Retina (tissue), 1 donor: ENCODE measurements at regions not wholly inside any gene's neighbourhood (a gene's known extent, or its start where the extent isn't known, plus 50 kb on each side); places are given as distances from the start of the nearest gene placed in this dataset.

Source experiments
- DNase-seq: peaks from one replicate; pipeline ENCODE4 v3.0.0-alpha.2; 2016

DNA sequence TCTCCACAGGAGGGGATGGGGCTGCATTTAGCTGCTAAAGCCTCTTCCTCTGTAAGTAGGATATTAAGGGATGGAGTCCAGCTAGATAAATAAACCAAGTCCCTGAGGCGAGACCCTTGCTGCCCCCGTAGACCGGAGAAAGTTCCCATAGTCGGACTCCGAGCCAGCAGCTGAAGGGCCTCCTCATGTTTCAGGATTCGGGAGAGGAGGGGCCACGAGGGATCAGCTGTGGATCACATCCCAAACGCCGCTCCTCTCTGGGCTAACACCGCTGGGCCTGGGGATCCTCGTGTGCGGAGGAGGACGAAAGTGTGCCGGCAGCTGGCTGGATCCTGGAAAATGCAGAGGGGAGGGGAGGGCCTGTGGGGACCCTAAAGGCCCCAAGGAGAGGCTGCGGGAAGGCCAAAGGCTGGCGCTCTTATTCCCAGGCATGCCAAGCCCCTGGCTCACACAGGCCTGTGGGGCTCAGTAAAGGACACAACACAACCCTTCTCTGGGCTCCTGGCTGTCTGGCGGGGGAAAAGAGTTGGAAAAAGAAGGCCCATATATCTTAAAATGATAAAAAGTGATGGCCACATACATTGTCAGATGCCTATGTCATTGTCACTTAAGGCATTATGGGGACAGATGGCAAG, 82.5 kb upstream of the TMEM72 start:
- DNase-seq: no peak

DNA sequence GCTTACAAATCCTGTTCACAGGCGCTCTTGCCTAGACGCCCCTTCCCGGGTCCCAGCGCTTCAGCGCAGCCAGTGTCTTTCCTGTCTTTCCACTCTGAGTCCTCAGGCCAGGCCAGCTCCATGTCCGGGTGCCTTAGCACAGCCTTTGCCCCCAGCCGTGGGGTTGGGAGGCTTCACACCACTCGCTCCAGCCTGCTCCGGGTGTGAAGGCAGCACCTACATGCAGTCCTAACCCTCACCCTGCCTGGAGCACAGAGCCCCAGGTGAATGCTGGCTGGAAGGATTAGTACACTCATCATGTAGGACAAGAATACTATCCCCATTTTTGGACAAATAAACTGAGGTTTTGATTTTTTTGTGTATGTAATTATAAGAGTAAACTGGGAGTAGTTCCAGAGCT, 81.7 kb upstream of the TMEM72 start:
- no peak for DNase-seq

DNA sequence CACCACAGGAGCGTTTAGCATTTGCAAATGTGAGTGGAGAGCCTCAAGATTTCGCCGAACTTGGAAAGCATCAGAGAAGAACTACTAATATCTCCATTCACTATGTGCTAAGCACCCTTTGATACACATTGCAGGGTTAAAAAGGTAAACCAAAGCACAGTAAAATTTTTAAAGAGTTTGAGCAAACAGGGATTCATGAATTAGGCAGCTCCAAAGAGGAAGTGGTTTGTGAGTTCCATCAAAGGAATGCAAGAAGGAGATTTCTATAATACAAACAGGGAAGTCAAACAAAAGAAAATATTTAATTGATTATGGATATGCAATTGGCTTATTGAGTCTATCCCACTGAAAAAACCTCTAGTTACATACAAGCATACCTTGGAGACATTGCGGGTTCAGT, 81.1 kb upstream of the TMEM72 start:
- no peak for DNase-seq

DNA sequence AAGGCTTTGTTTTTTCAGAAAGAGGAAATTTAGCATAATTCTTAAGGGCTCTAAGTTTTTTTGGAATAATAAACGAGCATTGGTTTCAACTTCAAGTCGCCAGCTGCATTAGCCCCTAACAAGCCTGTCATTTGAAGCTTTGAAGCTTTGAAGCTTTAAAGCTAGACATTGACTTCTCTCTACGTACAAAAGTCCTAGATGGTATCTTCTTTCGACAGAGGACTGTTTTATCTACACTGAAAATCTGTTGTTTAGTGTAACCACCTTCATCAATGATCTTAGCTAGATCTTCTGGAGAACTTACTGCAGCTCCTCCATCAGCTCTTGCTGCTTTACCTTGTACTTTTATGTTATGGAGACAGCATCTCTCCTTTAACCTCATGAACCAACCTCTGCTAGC, 79.6 kb upstream of the TMEM72 start:
- DNase-seq: no peak

DNA sequence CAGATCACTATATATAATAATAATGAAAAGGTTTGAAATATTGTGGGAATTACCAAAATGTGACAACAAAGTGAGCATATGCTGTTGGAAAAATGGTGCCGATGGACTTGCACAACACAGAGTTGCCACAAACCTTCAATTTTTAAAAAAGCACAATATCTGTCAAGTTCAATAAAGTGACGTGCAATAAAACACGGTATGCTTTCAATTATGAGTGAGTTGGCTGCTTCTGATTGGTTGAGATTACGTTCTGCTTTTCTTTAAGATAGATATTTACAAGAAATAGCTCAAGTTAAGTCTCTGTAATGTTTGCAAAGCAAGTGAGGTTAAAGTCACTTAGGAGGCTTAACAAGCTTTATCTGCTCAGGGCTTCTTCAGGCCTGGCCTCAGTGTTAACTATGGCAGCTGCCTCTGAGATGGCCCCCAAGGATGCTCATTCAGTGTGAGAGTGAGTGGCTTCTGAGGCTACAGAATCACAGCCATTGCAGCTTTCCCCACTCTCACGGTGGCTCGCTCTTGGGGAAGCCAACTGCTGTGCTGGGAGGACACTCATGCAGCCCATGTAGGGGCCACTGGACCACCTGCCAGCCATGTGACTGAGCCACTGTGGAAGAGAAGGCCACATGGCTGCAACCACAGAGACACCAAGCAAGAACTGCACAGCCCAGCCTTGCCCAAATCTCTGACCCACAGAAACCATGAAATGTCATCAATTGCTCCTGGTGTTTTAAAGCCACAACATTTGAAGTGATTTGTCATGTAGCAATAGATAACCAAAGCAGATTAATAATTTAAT, 78.3 kb upstream of the TMEM72 start:
- no peak for DNase-seq

DNA sequence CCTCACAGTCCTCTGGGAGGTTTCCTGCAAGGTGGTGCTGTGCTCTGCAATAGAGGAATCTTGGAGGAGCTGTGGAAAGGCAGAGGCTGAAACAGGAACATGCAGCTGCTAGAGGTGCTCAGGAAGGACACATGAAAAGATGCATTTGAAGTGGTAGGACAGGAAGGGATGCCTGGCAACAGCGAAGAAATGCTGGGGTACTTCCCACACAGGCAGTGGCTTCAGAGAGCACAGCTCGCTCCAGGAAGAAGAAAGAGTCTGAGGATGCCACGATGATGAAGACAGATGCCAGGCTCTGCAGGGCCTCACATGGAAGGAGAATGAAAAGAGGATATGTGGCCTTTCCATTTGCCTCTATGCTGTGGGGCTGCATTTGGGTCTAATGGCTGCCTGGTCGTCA, 77.0 kb upstream of the TMEM72 start:
- DNase-seq: no peak

DNA sequence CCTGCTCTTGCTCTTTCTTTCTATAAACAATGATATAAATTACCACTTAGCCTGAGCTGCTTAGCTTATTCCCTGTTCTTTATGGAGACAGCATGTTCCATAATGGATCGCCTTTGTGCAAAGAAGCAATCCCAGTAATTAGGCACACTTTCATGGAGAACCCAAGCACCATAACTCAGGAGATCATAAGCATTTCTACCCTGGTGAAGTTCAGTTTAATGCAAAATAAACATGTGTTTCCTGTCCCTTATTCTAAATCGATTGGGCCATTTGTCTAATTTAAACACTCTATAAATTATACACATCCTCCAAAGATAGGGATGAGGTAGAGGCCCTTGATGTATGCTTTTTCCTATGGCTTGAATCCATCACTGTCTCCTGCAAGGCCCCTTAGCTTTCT, 75.8 kb upstream of the TMEM72 start:
- DNase-seq: no peak

DNA sequence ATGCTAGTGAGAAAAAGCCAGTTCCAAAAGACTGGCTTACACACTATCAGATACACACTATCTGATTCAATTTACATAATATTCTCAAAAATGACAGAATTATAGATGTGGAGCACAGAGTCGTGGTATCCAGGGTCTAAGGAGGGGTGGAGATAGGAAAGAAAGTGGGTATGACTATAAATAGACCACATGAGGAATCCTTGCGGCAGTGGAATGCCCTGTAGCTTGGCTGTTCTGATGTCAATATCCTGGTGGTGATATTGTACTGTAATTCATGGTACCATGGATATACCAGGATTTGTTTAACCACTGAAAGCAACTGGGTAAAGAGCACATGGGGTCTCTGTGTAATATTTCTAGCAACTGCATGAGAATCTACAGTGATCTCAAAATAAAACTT, 67.7 kb upstream of the TMEM72 start:
- no peak for DNase-seq

DNA sequence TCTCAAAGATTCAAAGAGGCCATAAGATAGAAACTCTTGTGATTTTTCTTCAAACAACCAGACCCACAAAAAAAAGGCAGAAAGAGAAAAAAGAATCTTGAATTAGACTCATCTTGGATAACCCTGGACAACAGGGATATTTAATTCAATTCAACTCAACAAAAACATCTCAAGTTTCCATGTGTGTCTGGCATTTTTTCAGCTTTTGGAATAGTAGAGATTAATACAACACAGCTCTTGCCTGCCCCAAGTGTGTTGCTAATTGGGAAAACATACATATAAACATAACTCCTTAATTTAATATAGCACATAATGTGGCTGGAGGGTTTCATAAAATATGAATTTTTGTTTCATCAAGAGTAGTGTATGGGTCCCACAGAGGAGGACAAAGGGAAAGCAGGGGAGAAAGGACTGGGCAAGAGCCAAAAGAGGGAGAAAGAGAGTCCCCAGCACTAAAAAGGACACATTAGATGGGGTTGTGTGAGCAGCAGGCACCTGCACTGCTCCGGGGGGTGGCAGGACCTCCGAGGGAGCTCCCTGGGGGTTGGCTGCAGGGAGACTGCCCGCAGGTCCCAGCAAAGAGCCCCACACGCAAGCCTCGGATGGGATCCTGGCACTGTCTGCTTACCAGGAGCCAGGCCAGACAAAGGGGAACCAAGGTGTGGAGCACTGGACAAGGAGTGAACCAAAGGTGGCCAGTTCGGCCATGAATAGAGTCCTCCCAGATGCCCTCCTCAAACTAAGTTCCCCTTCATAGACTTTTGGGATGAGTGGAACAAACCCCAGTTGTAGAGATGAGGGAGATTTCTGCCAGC, 65.6 kb upstream of the TMEM72 start:
- DNase-seq: no peak

DNA sequence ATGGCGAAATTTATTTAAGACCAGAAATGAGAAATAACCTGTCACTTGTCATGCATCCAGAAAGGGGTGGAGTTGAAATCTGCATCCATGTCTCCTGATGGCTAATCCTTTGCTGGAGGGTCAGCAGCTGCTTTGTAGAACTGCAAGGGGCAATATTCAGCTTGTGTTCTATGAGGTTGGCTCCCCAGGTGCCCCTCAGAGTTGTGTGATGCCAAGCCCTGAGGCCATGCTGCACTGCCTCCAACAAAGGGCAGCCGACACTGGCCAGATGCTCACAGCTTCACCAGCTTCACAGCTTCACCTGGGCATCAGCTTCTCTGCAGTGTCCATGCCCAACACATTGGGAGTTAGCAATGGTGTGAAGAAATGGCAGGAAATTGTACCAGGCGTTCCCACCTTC, 64.0 kb upstream of the TMEM72 start:
- no peak for DNase-seq

DNA sequence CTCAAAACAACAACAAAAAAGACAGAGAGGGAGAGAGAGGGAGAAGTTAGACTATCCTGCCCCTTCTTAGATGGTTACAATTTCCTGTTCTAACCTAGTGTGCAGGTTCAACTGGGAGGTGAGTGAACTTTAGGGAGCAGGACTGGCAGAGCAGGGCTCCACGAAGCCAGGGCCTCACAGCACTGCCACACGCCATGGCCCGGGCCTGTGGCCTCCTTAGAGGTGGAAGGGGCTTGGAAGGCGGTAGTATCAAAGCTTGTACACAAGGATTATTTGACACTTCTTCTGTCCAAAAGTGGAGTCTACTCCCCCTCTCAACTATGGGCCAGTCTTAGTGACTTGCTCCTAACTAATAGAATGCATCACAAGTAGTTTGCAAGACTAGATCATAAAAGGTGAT, 62.9 kb upstream of the TMEM72 start:
- DNase-seq: no peak

DNA sequence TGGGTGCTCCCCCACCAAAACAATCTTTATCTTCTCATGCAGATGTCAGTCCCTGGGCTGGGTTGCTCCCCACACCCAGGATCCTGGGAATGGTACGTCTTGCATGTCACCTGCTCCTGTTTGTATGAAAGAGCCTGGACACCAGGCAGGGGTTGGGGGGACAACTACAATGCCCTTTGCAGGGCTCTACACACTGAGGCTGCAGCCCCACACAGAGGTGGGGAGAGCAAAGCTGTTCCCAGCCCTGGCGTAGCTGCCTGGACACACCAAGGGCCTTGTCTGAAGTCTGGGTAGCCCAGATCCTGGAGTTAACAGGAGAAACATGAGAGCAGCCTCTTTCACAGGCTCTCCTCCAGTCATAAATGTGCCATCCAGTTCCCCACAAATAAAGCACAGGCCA, 61.2 kb upstream of the TMEM72 start:
- DNase-seq: no peak

DNA sequence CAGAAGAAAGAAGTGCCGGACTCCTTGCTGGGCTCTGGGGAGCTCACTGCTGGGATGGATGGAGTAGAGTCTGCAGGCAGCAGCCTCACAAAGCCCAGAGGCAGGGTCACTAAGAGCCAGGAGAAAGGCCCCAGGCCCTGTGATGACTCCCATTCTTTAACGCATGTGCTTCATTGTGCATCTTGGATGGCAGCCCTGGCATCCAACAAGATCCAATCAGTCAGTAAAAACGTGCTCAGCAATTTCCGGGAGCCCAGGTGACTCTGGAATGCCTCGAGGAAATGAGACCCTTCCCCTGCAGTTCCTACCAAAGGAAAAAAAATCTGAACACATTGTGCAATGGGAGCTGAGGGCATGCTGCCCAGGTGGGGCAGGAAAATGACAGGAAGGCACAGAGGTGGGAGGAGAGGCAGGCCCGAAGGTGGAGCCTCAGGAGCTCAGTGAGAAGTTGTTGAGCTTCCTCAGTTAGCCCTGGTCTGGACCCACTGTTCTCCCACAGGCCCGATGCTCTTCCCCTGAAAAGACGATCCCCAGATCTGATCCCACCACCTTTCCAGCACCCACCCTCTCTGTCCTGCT, 60.7 kb upstream of the TMEM72 start:
- no peak for DNase-seq

DNA sequence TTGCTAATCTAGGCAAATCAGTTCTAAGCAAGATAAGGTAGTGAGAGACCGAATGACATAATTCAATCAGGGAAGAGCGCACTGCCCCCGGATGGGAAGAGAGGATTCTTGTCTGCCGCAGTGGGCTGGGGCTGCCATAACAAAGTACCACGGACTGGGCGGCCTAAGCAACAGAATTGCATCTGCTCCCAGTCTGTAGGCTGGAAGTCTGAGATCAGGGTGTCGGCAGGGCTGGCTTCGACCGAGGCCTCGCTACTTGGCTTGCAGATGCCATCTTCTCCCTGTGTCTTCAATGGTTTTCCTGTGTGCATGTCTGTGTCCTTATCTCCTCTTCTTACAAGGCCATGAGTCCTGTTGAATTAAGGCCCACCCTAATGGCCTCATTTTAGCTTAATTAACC, 59.7 kb upstream of the TMEM72 start:
- no peak for DNase-seq

DNA sequence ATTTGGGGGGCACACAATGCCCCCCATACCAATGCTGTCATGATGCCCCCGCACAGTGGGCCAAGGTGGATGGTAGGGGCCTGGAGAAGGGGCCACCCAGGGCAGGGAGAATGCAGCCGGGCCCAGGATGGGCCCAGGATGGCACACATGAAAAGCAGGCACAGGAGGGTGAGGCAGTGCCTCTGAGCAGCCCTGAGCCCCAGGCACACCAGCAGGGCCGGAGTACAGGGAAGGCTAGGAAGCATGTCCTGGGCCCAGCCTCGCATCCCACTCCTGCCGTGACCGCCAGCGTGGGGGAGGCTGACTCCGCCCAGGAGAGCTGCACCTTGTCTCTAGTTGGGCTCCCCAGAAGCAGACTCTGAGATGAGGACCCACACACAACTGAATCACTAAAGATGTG, 59.3 kb upstream of the TMEM72 start:
- DNase-seq: no peak

DNA sequence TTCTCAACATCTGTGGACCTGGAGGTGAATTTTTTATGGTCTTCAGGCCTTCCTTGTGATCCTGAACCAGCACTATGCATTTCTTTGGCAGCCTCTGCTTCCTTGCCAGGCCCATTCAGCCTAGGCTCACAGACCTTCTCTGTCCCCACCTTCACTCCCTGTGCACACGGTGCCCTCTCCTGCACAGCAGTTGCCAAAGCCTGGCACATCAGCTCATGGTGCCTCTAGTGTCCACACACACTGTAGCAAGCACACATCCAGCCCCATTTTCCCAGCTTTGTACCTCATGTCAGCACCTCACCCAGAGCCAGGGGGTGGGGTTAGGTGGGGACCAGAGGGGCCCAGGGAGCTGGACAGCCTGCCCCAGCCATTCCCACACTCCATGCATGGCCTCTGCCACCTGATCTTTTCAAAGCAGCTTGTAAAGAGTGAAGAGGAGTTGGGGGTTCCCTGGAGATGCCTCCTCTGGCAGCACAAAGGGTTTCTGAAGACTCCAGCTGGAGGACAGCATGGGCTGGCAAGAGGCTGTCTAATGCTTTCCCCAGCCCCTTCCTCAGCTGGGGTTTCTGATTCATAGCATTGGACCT, 57.9 kb upstream of the TMEM72 start:
- no peak for DNase-seq

DNA sequence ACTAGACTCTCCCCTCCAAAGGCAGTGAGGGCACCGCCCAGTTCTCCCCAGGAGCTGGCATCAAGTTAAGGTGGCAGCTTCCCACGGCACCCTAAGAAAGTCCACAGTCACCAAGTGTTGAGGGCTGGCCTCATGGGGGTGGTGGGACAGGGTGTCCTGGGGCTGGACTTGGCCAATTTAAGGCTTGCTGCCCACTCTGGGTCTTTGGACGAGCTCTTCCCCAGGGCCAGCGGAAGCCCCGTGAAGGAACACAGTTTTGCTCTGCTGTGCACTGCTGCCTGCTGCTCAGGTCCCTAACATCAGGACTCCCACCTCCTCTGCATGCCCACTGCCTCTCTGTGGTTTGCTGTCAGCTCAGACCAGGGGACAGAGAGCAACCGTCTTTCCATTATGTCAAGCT, 57.3 kb upstream of the TMEM72 start:
- DNase-seq: no peak

DNA sequence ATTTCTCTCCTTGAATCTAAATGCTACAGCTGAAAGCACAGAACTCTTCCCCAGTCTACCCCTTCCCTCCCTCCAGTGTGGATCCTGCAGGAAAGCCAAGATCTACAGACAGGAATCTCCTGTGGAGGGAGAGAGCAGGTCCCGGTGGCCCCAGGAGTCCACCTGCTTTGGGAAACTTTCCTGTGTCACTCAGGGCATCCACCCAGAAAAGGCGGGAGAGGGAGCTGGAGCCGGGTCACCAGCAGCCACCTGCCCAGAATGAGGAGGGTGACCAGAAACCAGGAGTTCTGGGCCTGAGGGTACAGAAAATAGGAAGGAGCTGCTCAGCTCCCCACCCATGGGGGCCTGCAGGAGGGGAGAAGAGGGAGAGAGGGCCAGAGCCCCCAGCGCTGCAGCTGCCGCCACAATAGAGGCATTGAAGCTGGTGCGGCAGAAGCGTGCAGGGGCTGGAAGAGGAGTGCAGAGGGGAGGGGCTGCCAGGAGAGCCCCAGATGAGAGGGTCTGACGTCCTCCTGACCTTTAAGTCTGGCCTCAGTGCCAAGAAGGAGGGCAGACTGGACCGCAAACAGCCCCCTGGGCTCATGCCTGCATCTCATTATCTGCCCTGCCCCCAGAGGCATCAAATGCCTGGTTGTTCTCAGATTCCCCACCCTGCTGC, 56.3 kb upstream of the TMEM72 start:
- DNase-seq: peak; percentile 73

DNA sequence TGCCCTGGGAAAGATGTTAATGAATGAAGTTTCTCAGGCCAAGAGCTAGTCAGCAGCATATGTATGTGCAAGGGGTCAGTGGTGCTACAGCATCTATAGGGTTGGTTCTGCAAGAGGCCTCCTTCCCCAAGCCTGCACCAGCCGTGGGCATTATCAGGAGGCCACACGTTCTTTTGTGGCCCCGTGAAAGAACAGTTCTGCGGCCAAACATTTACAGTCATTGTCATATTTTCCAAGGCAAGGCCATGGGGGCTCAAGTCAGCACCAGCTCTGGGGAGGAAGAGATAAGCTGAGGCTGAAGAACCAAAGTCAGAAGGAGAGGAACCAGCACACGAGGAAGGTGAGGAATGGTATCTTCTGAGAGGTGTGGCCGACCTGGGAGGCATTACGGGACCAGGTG, 54.4 kb upstream of the TMEM72 start:
- DNase-seq: peak; percentile 5

DNA sequence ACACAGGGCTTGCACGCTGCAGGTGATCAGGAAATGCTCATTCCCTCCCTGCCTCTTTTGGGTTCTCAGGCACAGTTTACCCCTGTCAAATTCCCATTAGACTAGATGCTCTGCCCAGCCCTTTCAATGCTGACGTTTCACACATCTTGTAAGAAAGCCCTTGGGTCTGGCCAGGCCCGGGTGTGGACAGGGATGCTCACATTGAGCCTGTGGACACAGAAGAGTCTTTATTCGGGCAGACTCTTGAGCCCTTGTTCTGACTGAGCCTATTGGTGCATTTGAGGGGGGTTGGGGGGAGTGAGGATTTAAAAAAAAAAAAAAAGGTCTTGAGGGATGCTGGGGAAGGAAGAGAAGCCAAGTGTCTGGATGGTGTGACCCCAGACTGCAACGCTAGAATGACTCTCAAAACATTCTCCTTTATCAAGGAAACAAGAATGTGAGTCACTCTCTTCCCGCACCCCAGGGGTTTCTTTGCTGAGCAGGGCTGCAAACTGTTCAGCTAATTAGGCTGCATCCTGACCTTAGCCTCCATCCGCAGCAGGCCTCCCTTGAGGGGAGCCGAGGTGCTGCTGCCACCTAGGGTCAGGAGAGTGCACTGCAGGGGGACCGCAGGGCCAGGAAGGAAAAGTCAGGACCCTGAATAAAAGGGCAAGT, 53.6 kb upstream of the TMEM72 start:
- peak; percentile 89 for DNase-seq

DNA sequence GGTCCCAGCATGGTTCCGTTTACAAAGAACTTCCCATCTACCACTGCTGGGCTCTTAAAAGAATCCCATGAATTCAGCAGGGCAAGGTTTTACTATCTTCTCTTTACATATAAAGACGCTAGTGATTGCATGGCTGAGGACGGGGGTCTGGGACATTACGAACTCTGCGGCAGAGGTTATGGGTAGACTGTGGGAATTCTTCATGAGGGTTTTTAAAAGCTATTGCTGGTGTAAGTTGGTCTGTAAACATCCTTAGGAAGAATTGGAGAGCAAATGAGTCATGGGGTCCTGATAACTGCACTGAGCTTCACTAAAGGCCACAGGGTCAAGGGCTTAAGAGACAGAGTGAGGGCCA, 53.1 kb upstream of the TMEM72 start:
- DNase-seq: no peak

DNA sequence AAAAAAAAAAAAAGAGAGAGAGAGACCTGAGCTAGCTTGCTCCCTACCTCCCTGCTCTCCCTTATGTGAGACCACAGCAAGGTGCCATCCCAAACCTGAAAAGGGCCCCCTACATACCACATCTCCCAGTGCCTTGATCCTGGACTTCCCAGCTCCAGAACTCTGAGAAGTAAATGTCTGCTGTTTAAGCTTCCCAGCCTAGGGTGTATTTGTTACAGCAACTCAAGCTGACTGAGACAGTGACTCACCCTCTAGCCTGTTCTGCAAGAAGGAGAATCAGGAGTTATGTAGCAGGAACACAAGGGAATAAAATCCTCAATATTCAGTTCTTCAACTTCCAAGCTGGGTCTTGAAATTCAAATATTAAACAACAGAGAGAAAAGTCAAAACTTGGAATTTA, 52.1 kb upstream of the TMEM72 start:
- no peak for DNase-seq
